NCI-H748 (cell line): ENCODE measurements at regions not wholly inside any gene's neighbourhood (a gene's known extent, or its start where the extent isn't known, plus 50 kb on each side); places are given as distances from the start of the nearest gene placed in this dataset.

Source experiments
- DNase-seq: peaks from one replicate; lab custom pipeline; 2025; ENCODE audit not compliant: unreplicated experiment; lab: John Stamatoyannopoulos, UW

DNA sequence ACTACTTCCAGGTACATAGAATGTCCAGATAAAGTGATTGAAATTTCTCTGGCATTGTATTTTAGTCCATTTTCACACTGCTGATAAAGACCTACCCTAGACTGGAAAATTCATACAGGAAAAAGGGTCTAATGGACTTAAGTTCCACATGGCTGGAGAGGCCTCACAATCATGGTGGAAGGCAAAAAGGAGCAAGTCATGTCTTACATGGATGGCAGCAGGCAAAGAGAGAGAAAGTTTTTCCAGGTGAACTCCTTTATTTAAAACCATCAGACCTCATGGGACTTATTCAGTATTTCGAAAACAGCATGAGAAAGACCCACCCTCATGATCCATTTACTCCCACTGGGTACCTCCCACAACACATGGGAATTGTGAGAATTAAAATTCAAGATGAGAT, 1359.7 kb upstream of the RAG2 start:
- no peak for DNase-seq

DNA sequence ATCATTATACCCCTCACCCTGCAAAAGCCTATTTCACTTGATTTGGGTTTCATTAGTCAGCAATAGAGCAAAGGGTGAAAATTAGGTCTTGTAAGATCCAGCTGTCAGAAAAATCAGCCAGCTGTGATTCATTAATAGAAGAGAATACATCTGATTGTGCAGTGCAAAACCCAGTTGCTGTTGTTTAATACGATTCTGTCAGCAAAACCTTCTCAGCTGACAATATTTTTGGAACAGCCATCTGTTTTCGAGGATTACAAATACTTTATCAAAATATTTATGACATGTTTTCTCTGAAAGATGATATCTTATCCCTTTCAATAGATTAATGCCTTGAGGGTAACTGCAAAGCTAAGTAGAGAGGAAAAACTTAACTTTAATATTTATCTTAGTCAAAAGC, 1354.0 kb upstream of the RAG2 start:
- no peak for DNase-seq

DNA sequence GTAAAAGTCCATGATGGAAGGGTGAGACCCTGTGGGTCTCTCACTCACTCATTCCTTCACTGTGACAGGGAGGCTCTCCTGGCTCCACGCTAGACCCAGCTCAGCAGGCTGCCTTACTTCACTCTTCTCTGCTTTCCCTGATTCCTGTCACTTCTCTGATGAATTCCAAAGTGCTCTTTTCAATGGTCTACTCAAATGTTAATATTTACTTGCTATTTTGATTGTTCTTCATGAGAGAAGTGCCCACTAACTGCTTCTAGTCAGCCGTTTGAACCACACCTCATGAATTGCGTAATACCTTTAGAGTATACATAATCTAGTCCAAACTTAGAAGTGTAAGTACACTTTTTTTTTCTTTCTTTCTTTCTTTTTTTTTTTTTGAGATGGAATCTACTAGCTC, 1350.2 kb upstream of the RAG2 start:
- DNase-seq = no peak

DNA sequence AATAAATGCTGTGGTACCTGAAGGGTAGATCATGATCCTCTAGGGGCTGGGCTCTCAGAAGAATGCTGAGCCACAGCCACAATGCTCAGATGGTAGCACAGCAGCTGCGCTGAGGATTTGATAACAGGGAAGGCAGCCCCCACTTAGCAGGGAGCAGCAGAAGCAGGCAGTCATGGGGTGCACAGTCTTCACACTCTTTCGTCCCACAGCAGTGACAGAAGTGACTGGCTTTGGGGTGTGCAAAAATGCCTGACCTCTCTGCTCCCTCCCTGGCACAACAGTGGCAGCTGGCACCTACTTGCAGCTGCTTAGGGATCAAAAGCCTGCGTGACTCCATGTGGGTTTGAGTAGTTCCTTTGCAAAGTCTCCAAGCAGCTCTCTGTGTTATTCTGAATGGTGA, 1349.8 kb upstream of the RAG2 start:
- no peak for DNase-seq

DNA sequence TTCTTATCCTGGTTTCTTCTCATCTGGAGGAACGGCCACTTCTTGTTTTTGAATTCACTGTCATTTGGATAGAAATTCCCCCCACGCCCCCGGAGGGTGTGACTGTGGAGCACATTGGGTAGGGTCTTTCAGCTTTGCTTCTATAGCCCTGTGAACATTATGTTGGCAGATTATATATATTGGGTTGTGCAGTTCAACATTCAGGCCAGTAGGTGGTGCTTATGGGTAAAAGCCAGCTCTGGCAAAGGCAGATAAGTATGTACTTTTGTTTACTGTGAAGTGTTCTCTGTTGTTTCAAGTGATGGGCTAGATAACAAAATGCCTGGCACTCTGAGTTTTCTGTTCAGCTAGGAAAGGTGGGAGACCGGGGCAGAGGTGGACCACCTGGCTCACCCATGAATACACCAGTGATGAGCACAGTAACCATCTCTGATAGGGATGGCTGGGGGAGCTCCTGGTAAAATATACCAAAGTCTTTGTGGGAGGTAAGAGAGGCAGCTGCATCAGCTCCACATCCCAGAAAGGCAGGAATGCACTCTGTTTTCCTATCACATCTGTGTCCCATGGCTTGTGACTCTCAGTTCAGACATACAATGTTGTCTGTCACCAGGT, 1348.2 kb upstream of the RAG2 start:
- DNase-seq = peak; percentile 33

DNA sequence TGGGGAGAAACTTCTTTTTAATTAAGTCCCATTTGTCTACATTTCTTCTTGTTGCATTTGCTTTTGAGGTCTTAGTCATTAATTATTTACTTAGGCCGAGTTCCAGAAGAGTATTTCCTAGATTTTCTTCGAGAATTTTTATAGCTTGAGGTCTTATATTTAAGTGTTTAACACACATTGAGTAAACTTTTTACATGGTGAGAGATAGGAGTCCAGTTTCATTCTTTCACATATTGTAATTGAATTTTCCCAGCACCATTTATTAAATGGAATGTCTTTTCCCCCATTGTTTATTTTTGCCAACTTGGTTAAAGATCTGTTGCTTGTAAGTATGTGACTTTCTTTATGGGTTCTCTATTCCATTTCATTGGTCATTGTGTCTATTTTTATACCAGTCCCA, 1344.0 kb upstream of the RAG2 start:
- DNase-seq = no peak

DNA sequence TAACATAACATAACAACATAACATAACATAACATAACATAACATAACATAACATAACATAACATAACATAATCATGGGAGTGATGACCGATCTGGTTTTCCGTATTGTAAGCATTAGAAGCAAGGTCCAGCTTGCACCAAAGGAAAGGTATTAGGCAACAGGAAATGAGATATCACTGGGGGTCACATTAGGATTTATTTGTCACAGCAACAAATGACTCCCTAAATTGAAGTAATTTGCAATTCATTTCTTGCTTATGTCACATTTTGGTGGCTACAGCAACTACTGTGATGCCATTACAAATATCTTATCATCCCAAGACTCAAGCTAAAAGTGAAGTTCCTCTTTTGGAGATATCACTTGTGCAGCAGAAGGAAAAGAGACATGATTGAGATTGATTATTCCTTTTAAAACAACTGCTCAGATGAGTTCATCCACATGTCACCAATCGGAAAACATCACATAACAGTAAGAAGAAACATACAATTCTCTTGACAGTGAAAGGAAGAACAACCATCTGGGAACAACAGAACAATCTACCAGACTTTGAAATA, 1331.1 kb upstream of the RAG2 start:
- no peak for DNase-seq

DNA sequence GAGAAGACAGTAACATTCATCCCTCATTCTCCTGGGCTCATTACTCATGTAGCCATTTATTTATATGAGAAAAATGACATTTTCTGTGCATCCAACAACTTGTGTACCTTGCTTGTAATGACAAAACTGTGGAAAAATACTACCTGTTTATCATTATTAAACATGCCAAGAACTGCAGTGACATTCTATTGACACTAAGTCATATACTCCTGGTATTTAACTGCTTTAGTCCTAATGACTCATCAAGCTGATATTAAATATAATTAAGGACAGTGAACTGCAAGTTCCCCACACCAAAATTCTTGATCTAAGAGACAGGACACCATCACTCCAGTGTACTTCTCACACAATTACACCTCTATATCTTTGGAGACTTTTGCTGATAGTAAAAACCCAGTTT, 1328.7 kb upstream of the RAG2 start:
- no peak for DNase-seq

DNA sequence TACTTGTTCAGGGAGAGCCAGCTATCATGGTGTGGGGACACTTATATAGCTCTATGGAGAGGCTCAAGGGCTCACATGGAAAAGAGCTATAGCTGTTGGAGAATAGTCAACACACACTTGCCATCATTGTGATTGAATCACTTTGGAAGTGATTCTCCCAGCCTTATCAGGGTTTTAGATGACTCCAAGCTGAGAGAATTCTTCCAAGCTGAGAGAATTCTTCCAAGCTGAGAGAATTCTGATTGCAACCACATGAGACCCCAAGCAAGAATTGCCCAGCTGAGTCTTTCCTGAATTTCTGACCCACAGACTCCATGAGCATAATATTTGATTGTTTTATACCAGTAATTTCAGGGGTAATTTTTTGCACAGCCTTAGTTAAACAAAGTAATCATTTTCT, 1318.3 kb upstream of the RAG2 start:
- no peak for DNase-seq

DNA sequence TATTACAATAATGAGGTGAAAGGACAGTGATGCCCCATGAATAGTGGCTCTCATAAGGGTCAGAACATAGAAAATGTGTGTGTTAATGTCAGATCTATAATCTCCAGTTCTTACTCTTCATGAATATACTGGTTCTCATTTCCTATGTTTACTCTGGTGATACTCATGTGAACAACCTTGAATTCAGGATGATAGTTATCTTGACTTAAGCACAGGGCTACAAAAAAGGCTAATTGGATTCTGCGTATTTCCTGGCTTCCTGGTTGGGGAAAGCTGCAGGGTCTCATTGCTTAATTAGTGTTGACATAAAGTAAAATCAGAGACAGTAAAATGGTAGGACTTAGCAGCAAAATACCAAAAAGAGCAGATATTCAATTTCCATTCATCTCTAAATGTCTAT, 1316.8 kb upstream of the RAG2 start:
- DNase-seq = peak; percentile 45

DNA sequence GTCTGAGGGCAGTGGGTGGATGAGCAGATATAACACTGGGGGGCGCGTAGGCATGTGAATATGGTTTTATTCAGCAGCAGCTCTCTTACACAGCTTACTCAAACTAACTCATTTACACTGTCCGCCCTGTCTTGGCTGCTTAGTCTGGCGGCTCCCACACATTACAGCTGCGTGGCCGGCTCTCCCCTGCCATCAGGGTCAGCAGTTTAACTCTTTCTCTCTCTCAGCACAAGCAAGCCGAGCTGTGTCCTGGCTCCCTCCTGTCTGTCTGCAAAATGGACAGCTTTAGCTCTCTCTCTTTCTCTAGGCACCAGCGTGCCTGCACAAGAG, 1310.1 kb upstream of the RAG2 start:
- DNase-seq = no peak

DNA sequence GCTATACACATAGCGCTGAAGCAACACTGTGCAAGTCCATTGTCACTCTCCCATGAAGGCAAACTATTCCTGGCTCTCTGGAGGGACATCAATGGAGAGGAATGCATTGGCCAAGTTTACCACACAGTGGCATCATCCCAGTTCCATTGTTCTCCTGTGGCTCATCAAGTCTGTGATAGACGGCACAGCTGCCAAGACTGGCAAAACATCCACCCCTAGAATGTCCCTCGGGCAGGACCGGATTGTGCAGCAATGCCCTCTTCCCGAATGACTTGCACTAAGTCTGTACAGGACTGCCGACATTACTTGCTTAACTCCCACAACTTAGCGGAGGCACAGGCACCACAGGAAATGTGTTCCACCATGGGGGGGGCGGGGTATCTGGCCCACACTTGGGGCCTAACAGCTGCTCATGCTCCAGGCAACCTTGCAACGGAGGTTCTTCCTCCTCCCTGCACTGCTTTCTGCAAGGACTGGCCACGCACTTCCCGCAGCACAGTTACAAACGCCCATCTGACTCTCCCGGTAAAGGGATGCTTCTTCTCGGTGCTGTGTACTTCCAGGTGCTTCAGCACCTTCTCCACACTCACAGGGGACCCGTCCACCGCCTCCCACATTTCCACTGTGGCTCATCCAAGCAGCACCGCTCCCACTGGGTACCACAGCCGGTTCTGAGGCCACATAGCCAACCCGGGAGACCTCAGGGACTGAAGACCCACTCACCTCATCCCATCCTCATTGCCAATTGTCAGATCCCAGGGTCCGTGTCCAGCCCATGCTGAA, 1309.6 kb upstream of the RAG2 start:
- no peak for DNase-seq

DNA sequence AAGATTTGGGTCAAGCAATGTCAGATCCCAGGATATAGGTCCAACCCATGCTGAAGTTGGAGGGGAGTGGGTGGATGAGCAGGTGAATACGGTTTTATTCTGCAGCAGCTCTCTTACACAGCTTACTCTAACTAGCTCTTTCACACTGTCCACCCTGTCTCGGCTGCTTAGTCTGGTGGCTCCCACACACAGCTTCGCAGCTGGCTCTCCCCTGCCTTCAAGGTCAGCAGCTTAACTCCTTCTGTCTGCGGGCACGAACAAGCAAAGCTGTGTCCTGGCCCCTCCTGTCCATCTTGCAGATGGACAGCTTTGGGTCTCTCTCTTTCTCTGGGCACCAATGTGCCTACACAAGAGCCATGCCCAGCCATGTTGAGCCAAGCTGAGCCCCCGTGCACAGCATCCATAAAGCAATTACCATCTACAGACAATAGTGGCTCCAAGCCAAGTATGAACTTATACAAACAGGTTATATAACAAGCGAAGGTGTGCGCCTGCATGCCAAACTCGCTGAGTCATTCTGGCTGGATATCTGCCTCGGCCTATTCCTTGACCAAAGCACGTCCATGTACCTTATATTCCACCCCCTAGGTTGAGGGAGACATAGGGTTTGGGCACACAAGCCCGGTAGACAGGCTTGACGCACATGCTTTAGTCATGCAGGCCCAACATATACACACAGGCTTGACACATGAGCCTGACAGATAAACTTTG, 1307.8 kb upstream of the RAG2 start:
- peak; percentile 83 for DNase-seq

DNA sequence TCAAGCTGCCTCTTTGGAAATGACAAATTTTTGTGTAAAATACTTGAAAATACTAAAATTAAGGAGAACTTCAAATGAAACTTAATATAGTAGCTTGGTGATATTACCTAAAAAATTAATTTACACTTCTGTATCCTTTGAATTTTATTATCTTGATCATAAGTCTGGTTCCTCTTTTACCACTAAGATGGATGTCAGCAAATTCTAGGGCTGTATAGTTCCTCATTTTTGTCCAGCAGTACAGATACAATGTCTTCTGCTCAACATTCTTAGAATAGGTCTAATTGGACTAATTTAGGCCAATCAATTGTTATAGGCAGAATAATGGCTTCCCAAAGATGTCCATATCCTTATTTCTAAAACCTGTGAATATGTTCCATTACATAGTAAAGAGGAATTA, 1298.0 kb upstream of the RAG2 start:
- DNase-seq = no peak

DNA sequence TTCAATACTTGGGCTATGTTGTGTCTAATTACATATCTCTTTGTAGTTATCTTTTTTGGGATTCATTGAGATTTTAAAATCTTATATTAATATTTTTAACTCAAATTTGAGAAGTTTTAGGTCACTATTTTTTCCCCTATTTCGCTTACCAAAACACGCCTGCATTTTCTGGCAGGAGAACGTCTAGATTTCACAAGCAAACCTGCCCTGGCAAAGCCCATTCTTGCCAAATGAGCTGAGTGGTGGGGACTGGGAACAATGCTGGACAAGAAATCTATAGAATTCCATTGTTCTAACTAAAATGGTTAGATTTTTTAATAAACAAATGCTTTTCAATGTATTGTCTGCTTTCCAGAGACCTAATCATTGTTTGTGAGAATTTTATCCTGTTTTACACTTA, 1283.7 kb upstream of the RAG2 start:
- DNase-seq = no peak

DNA sequence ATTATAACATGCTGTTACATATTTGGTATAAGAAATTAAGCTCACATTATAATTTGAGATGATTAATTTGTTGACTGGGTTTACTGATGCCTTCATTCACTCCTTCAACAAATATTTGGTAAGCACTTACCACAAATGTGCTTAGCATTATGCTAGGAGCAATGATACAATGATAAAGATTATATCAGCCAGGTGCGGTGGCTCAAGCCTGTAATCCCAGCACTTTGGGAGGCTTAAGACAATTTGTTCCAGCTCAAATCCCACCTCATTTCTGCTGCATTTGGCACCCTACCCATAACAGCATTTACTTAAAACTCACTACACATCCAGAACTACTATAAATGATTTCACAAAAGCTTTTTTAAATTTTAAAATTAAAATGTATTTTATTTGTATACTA, 1263.6 kb upstream of the RAG2 start:
- peak; percentile 68 for DNase-seq

DNA sequence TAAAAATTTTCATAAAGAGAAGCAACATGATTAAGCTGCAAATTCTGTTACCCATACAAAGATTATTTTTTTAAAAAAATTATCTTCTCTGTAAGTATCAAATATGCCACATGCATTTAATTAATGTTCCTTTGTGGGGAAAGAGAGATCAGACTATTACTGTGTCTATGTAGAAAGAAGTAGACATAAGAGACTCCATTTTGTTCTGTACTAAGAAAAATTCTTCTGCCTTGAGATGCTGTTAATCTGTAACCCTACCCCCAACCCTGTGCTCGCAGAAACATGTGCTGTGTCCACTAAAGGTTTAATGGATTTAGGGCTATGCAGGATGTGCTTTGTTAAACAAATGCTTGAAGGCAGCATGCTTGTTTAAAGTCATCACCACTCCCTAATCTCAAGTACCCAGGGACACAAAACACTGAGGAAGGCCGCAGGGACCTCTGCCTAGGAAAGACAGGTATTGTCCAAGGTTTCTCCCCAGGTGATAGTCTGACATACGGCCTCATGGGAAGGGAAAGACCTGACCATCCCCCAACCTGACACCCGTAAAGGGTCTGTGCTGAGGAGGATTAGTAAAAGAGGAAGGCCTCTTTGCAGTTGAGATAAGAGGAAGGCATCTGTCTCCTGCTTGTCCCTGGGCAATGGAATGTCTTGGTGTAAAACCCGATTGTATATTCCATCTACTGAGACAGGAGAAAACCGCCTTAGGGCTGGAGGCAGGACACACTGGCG, 1260.9 kb upstream of the RAG2 start:
- peak; percentile 57 for DNase-seq

DNA sequence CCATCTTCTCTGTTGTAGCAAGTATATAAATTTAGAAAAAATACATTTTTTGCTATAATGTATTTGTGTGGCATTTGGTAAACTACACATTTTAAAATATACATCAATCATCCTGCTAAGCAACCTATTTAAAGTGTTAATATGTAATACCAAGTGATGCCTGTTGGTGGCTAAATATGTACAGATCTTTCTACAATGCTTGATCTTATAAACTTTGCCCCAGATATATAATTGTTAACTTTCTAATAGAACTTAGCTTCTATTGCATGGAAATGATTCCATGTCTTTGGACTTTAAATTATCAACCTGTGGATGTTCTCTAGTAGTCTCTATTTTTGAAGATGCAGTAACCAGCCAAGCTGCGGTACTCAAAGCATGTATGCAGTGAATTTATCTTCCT, 1260.4 kb upstream of the RAG2 start:
- peak; percentile 2 for DNase-seq

DNA sequence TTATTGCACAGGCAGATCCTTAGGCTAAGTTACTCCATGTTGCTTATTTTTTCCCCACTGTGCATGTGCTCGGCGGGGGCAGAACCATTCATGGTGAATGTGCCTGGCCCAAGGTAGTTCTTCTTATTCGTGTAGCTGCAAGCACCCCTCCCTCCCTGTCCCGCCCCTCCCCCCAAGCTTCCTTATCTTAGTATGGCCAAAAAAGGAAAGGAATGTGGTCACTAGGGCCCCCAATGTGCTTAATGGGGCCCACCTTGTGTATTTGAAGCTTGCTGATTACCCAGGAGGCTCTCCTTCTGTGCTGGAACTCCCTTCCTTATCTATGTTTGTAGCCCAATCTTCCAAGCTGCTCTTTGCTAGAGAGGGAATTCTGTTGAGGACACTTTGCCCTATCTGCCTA, 1259.7 kb upstream of the RAG2 start:
- DNase-seq = no peak

DNA sequence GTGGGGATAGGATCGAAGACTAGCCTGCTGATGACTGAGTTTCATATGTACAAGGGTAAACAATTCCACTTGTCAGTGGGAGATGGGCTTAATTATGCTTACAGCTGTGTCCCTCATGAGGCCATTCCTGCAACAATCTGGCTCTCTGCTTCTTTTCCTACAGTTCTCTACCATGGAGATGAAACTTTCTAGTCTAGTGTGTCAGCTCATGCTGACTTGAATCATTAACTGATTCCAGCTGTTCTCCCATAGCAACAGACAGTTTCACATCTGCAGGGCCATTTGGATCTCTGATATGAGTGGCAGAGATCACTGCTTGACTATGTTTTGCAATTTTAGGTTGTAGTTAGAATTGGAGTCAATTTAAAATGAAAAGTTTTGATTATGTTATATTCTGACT, 1251.7 kb upstream of the RAG2 start:
- DNase-seq = peak; percentile 34

DNA sequence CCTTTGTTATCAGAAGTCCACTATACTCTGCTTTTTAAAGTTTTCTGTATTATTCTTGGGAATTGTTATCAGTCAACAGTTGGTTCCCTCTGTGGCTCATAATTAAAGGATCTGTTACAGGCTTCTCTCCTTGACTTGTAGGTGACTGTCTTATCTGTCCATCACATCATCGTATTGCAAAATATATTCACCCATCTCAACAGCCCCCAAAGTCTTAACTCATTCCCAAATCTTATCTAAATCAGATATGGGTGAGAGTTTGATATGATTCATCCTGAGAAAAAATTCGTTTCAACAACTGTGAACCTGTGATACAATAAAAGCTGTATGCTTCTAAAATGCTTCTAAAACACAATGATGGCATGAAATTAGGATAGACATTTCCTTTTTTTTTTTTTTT, 1245.6 kb upstream of the RAG2 start:
- no peak for DNase-seq

DNA sequence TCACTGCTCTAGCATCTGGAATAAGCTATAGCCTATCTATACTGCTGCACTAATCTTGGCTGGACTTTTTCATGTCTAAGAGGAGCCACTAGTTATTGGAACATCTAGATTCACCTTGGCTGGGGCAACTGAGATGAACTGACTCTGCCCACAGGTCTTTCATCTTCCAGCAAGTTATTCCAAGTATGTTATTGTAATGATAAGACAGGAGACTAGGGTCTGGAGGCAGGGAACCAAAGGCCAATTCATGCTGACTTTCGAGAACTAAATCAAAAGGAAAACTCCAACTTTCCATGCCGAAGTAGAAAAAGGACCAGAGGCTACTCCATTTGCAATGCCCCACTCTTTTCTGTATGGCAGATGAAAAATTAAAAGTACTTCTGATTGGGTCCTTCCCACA, 1243.0 kb upstream of the RAG2 start:
- DNase-seq = no peak
